ENCODE measurements at regions not wholly inside any gene's neighbourhood (a gene's known extent, or its start where the extent isn't known, plus 50 kb on each side); places are given as distances from the start of the nearest gene placed in this dataset.
"Not testable (repeated sequence)": the region's sequence is repeated elsewhere in the genome, so short reads cannot be mapped to it uniquely, and the experiment has no call there.

DNA sequence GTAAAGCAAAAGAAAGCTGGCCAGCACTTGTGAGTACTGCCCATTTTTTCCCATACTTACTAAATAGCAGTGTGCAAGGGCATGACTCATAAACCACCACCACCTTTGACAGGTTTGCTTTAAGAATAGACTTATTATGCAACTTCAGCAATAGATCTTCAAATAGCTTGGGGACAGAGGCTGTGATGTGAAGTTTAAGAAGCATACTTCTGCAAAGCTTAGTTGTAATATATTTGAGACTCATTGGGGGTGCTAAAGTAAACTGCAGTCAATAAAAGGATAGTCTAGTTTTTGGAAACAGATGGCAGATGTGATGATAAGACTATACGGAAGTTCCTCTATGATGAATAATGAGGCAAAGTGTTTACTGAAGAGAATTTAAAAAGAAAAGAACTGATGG is 210.0 kb downstream of the PLA2G4A start:
- Histone ChIP-seq H3K27me3 (ENCODE audit: insufficient read depth, low read length) (no peaks in the 10 kb centered on the region), H3K9me3 (ENCODE audit: low read depth, low read length) (no peaks in the 10 kb centered on the region), H3K4me3 (ENCODE audit: low read length) (no peak overlapping the region), H3K4me1 (ENCODE audit: insufficient read depth, low read length) (no peaks in the 10 kb centered on the region)

DNA sequence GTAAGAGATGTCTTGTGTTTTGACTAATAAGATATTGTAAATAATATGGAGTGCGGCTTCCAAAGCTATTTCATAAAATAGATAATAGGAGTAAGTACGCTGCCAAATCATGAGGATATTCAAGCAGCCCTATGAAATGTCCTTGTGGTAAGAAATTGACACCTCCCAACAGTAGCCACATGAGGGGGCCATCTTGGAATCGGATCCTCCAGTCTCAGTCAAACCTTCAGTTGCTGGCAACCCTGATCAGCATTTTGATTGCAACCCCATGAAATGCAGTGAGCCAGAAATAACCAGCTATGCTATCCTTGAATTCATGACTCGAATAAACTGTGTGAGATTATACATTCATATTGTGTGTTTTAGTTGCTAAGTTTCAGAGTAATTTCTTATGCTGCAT is 212.4 kb downstream of the PLA2G4A start:
- Histone ChIP-seq H3K27me3 (ENCODE audit: insufficient read depth, low read length) (no peaks in the 10 kb centered on the region), H3K4me1 (ENCODE audit: insufficient read depth, low read length) (no peaks in the 10 kb centered on the region), H3K4me3 (ENCODE audit: low read length) (no peak overlapping the region), H3K9me3 (ENCODE audit: low read depth, low read length) (no peaks in the 10 kb centered on the region)

DNA sequence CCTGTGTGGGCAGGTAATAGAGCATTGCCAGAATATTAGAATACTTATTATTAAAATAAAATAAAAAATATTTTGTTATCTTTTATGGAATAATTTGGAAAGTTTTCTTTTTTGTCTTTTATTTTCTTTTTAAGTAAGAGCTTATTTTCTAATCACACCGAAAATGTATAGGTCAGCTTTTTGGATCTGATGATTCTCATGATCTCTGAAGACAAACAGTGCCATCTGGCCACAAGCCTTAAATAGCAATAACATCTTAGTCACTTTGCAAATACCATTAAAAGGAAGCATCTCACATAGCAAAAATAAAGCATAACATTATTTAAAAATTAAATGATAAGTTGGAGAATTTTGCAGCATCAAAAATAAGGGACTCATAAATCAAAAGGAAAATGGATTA is 213.8 kb downstream of the PLA2G4A start:
- H3K4me3 ChIP-seq (ENCODE audit: low read length): no peak overlapping the region
- no peaks in the 10 kb centered on the region for H3K4me1 ChIP-seq (ENCODE audit: insufficient read depth, low read length)
- no peaks in the 10 kb centered on the region for H3K27me3 ChIP-seq (ENCODE audit: insufficient read depth, low read length)
- no peaks in the 10 kb centered on the region for H3K9me3 ChIP-seq (ENCODE audit: low read depth, low read length)

DNA sequence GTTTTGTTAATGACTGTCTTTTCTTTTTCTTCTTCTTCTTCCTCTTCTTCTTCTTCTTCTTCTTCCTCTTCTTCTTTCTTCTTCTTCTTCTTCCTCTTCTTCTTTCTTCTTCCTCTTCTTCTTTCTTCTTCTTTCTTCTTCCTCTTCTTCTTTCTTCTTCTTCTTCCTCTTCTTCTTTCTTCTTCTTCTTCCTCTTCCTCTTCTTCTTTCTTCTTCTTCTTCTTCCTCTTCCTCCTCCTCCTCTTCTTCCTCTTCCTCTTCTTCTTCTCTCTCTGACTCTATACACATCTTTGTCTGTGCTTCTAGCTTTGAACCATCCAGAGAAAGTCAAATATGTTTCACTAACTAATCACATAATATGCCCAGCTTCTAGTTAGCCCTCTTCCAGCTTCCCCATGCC is 214.7 kb downstream of the PLA2G4A start:
- H3K4me1 ChIP-seq (ENCODE audit: insufficient read depth, low read length); H3K4me3 ChIP-seq (ENCODE audit: low read length); H3K27me3 ChIP-seq (ENCODE audit: insufficient read depth, low read length); H3K9me3 ChIP-seq (ENCODE audit: low read depth, low read length): not testable (repeated sequence)

DNA sequence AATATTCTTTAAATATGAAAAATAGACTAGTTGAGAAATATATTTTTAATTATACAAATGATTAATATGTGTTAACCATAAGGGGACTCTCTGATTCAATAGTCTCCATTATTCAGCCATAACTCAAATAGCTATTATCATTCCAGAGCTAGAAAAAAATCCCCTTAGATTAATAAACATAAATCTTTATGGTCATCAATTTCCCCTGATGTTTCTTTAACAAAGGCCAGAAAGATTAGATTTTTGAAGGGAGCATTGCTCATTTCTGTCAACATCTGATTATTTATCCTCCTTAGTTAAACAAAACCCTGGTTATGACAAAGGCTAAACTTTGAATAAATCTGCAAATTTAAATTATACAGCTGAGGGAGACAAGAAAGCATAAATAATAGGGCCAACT is 215.7 kb downstream of the PLA2G4A start:
- Histone ChIP-seq H3K9me3 (ENCODE audit: low read depth, low read length) (no peaks in the 10 kb centered on the region), H3K4me1 (ENCODE audit: insufficient read depth, low read length) (no peaks in the 10 kb centered on the region), H3K27me3 (ENCODE audit: insufficient read depth, low read length) (no peaks in the 10 kb centered on the region), H3K4me3 (ENCODE audit: low read length) (no peak overlapping the region)

DNA sequence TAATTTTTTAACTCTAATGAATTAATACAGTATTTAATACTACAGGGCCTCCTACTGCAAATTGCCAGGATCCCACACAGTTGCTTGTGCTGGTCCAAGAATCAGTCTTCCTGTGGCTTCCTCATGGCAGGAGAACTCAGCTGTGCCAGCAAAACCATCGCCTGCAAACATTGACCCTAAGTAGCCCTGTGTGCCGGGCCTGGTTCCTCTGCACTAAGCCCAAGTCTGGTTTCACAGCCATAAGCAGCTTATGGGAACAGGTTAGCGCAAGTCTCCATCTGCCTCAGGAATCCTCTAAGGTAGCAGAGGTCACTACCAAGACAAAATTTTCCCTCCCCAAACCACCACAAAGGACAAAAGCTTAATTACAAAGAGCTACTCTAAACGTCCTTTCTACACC is 216.6 kb downstream of the PLA2G4A start:
- H3K27me3 ChIP-seq (ENCODE audit: insufficient read depth, low read length): no peaks in the 10 kb centered on the region
- H3K4me1 ChIP-seq (ENCODE audit: insufficient read depth, low read length): no peaks in the 10 kb centered on the region
- H3K4me3 ChIP-seq (ENCODE audit: low read length): no peak overlapping the region
- H3K9me3 ChIP-seq (ENCODE audit: low read depth, low read length): no peaks in the 10 kb centered on the region

DNA sequence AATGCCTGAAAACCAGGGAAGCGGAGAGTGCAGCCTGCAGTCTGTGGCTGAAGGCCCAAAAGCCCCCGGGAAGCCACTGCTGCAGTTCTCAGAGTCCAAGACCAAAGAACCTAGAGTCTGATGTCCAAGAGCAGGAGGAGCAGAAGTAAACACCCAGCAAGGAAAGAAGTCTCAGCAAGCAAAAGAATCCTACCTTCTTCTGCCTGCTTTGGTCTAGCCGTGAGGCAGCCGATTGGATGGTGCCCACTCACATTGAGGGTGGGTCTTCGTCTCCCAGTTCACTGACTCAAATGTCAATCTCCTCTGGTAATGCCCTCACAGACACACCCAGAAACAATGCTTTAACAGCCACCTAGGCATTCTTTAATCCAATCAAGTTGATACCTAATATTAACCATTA is 217.5 kb downstream of the PLA2G4A start:
- Histone ChIP-seq H3K4me1 (ENCODE audit: insufficient read depth, low read length) (no peaks in the 10 kb centered on the region), H3K9me3 (ENCODE audit: low read depth, low read length) (no peaks in the 10 kb centered on the region), H3K27me3 (ENCODE audit: insufficient read depth, low read length) (no peaks in the 10 kb centered on the region), H3K4me3 (ENCODE audit: low read length) (no peak overlapping the region)

DNA sequence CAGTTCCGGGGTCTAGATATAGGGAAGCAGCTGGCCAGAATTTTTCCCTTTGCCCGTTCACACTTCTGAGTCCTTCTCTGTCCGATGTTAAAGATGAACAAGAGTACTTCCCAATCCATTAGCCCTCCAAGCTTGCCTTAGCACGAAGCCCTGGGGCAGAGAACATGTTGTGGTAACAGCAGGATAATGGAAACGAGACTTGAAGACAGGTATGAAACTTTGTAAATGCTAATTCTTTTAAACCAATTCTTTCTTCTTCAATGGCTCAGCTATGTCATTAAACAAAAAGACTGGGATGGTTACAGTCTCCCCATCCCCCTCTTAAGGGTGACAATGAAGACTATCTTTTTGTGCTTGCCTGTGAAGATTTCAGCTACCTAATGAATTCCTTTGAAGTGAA is 218.5 kb downstream of the PLA2G4A start:
- no peaks in the 10 kb centered on the region for H3K27me3 ChIP-seq (ENCODE audit: insufficient read depth, low read length)
- no peak overlapping the region for H3K4me3 ChIP-seq (ENCODE audit: low read length)
- H3K9me3 ChIP-seq (ENCODE audit: low read depth, low read length): no peaks in the 10 kb centered on the region
- no peaks in the 10 kb centered on the region for H3K4me1 ChIP-seq (ENCODE audit: insufficient read depth, low read length)

DNA sequence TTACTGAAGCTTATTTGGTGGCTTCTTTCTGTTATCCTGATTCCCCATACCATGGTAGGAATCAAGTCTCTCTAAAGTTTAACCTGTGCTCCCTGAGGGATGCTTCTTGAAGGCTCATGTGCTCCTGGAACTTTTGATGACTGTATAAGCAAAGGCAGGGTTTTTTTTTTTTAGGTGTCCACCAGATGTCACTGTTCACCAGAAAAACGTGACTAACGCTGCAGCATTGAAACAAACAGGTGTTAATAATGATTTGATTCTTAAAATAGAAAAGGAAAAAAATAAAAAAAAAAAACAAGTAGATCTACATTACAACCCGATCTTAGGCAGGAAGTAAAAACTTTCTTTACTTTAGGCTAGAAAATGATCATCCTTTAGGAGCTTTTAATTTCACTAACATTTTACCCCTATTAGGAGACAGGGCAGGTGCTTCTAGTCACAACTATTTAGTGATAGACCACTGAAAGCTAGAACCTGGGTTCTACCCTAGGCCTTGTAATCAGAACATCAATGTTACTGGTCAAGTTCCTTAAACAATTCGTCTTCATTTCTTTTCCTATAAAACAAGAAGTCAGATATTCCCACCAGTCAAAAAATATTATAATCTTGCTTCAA is 223.0 kb downstream of the PLA2G4A start:
- no peaks in the 10 kb centered on the region for H3K4me1 ChIP-seq (ENCODE audit: insufficient read depth, low read length)
- no peaks in the 10 kb centered on the region for H3K9me3 ChIP-seq (ENCODE audit: low read depth, low read length)
- H3K27me3 ChIP-seq (ENCODE audit: insufficient read depth, low read length): no peaks in the 10 kb centered on the region
- no peak overlapping the region for H3K4me3 ChIP-seq (ENCODE audit: low read length)

DNA sequence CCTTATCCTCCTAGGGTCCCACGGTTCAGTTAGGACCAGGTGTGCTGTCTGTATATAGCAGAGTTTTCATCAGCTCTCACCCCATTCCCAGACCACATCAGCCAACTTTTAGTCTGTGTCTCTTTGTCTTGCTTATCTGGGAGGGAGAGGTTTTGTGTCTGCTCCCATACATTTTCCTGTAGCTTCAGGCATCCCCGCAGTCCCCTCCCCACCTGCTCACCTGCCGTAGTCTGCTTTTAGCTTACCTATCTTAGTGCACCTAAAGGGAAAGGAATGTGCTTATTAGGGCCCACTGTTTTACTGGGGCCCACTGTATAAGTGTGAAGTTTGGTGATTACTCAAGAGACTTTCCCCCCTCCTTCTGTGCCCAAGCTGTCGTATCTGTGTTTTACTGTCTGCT is 225.1 kb downstream of the PLA2G4A start:
- no peak overlapping the region for H3K4me3 ChIP-seq (ENCODE audit: low read length)
- no peaks in the 10 kb centered on the region for H3K27me3 ChIP-seq (ENCODE audit: insufficient read depth, low read length)
- no peaks in the 10 kb centered on the region for H3K4me1 ChIP-seq (ENCODE audit: insufficient read depth, low read length)
- no peaks in the 10 kb centered on the region for H3K9me3 ChIP-seq (ENCODE audit: low read depth, low read length)

DNA sequence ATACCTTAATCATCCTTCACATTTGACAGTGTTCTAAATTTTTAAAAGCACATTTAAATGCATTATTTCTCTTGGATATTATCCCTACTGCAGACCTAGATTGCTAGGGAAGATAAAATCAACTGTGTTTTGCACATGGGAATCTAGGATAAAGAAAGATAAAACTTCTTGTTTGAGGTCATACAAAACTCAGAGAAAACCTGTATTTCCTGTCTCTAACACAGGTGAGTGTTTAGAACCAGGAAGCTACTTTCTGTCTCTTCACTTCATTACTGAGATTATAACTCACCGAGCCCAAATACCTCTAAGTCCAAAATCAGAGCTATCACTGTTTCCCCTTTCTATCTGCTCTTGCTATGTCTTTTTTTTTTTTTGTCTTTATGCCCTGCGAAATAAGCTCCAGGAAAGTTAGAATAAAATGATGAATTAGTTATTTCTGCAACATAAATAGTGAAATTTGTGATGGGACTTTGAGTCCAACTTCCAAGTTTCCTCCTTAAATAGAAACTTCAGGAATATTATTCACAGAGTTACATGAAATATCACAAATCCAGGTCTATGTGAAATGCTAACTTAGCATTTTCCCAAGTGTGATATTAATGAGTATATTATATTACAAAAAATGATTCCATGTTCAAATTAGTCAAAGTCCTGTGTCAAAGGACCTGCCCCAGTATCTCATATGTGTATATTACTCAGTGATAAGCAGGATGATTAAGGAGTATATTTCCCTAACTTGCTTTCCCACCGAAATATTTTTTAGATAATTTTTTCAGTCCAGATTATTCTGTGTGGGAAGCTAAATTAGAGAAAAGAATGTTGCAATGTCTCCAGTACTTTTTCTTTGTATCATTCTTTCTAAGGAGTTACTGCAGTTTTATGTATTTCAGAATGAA is 226.4 kb downstream of the PLA2G4A start:
- no peak overlapping the region for H3K4me3 ChIP-seq (ENCODE audit: low read length)

DNA sequence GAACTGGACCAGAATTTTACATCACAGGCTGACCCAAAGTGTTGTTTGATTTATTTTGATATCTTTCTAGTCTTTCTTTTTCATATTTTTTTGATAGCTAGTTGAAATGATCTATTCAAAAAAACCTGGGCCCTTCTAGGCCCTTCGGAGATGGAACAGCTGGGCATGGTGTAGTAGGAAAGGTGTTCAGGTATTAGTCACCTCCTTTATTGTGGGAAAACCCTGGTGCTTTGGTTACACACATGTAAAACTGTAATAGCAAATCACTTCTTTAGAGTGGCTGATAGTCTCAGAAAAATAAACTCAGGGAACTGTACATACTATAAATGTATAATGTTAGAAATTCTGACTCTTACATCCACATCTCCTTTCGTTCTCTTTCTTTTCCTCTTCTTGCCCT is 234.5 kb downstream of the PLA2G4A start:
- Histone ChIP-seq H3K27me3 (ENCODE audit: insufficient read depth, low read length) (no peaks in the 10 kb centered on the region), H3K4me3 (ENCODE audit: low read length) (no peak overlapping the region), H3K9me3 (ENCODE audit: low read depth, low read length) (no peaks in the 10 kb centered on the region), H3K4me1 (ENCODE audit: insufficient read depth, low read length) (no peaks in the 10 kb centered on the region)

More for the DNA sequence above, 226.4 kb downstream of the PLA2G4A start:
- no peaks in the 10 kb centered on the region for H3K4me1 ChIP-seq (ENCODE audit: insufficient read depth, low read length)
- no peaks in the 10 kb centered on the region for H3K27me3 ChIP-seq (ENCODE audit: insufficient read depth, low read length)
- H3K9me3 ChIP-seq (ENCODE audit: low read depth, low read length): no peaks in the 10 kb centered on the region

DNA sequence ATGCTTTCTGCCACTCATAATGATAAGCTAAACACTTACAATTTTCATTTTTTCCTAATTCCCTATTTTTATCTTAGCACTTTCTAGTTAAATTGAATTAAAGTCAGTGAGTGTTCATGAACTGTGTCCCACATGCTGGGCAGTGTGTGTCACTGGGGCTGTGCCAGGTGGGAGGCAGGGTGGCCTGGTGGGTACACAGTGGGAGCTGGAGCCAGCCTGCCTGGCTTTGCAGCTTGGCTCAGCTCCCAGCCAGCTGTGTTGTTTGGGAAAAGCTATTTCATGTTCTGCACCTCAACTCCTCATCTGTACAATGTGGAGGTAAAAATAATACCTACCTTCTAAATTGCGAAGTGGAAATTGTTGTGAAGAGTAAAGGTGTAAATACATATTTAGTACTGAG is 238.4 kb downstream of the PLA2G4A start:
- H3K27me3 ChIP-seq (ENCODE audit: insufficient read depth, low read length): no peaks in the 10 kb centered on the region
- H3K4me3 ChIP-seq (ENCODE audit: low read length): no peak overlapping the region
- H3K9me3 ChIP-seq (ENCODE audit: low read depth, low read length): no peaks in the 10 kb centered on the region
- H3K4me1 ChIP-seq (ENCODE audit: insufficient read depth, low read length): no peaks in the 10 kb centered on the region

DNA sequence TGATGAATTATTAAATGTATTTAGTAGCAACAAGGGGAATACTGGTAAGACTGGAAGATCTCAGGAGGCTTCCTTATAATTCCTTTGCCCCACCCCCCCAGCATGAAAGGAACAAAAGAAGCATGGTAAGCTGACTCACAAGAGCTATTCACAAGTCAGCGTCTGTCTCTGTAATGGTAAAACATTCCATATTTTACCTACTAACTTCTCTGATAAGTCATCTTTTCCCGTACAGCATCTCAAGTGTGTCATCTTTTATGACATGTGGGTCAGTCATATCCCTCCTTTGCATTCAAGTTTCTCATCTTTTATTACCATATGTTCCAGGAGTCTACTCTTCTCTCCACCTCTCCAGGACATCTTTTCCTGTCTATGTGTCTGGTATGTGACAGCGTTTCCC is 241.3 kb downstream of the PLA2G4A start:
- Histone ChIP-seq H3K4me3 (ENCODE audit: low read length) (no peak overlapping the region), H3K27me3 (ENCODE audit: insufficient read depth, low read length) (no peaks in the 10 kb centered on the region), H3K9me3 (ENCODE audit: low read depth, low read length) (no peaks in the 10 kb centered on the region), H3K4me1 (ENCODE audit: insufficient read depth, low read length) (no peaks in the 10 kb centered on the region)

DNA sequence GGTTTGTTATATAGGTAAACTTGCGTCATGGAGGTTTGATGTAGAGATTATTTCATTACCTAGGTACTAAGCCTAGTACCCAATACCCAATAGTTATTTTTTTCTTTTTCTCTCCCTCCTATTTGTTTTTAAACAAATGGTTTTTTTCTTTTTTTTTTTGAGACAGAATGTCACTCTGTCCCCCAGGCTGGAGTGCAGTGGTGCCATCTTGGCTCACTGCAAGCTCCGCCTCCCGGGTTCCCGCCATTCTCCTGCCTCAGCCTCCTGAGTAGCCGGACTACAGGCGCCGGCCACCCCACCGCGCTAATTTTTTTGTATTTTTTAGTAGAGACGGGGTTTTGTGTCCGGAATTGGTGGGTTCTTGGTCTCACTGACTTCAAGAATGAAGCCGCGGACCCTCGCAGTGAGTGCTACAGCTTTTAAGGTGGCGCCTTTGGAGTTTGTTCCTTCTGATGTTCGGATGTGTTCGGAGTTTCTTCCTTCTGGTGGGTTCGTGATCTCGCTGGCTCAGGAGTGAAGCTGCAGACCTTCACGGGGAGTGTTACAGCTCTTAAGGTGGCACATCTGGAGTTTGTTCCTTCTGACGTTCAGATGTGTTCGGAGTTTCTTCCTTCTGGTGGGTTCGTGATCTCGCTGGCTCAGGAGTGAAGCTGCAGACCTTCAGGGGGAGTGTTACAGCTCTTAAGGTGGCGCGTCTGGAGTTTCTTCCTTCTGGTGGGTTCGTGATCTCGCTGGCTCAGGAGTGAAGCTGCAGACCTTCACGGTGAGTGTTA is 243.7 kb downstream of the PLA2G4A start:
- H3K4me3 ChIP-seq (ENCODE audit: low read length): peak overlapping the region; percentile 35
- not testable (repeated sequence) for H3K9me3 ChIP-seq (ENCODE audit: low read depth, low read length); H3K27me3 ChIP-seq (ENCODE audit: insufficient read depth, low read length); H3K4me1 ChIP-seq (ENCODE audit: insufficient read depth, low read length)
